ENCODE measurements at regions not wholly inside any gene's neighbourhood (a gene's known extent, or its start where the extent isn't known, plus 50 kb on each side); places are given as distances from the start of the nearest gene placed in this dataset.

DNA sequence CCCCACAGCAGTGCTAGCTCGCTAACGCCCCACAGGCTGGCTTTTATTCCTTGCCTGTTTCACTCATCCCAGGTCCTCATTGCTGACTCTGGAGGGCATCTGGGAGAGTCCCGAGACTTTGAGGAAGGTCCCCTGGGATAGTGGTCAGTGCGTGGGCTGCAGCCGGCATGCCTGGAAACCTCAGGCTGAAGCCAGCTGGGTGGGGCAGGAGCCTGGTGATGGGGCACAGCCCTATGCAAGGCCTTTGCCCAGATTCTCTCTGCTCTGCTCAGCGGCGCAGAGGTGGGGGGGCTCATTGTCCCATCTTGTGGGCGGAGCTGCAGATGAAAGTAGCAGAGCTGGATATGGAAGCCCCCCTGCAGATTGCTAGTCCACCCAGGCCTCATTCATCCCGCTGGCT, 55.7 kb upstream of the SMAD6 start:
- no peaks in the 10 kb centered on the region for H3K4me1 Mint-ChIP-seq
- H3K27ac Mint-ChIP-seq = no peak overlapping the region
- no peaks in the 10 kb centered on the region for H3K9me3 Mint-ChIP-seq
- no peak for ATAC-seq (replicated peaks)
- H3K4me3 Mint-ChIP-seq = no peak overlapping the region
- H3K36me3 Mint-ChIP-seq (ENCODE audit: low read depth) = no peaks in the 10 kb centered on the region
- no peaks in the 10 kb centered on the region for H3K27me3 Mint-ChIP-seq

GRCh38 chr15:66646799-66647198, 55.2 kb upstream of the SMAD6 start:
- Mint-ChIP-seq H3K4me1 (no peaks in the 10 kb centered on the region), H3K27ac (no peak overlapping the region), H3K27me3 (no peaks in the 10 kb centered on the region), H3K9me3 (no peaks in the 10 kb centered on the region), H3K36me3 (ENCODE audit: low read depth) (no peaks in the 10 kb centered on the region), H3K4me3 (no peak overlapping the region)
- no peak for ATAC-seq (replicated peaks)

DNA sequence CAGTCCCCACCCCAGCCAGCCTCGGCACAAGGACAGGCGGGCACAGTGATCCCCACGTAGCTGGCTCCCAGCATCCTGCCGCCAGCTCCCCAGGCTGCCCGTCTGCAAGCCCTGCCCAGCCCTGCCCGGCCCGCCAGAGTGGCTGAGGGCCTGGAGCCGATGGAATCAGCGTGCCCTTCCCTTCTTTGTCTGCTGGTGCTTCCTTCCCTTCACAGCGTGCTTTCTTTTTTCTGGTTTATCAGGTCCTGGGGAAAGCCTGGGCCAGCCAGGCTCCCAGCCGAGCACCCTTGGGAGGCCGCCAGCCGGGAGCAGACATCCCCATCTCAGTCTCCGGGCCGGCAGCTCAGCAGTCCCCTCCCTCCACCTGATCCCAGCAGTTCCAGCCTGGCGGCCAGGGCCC, 54.7 kb upstream of the SMAD6 start:
- H3K9me3 Mint-ChIP-seq = no peaks in the 10 kb centered on the region
- H3K36me3 Mint-ChIP-seq (ENCODE audit: low read depth) = no peaks in the 10 kb centered on the region
- H3K27me3 Mint-ChIP-seq = no peaks in the 10 kb centered on the region
- no peak overlapping the region for H3K4me3 Mint-ChIP-seq
- no peak for ATAC-seq (replicated peaks)
- no peaks in the 10 kb centered on the region for H3K4me1 Mint-ChIP-seq
- no peak overlapping the region for H3K27ac Mint-ChIP-seq

DNA sequence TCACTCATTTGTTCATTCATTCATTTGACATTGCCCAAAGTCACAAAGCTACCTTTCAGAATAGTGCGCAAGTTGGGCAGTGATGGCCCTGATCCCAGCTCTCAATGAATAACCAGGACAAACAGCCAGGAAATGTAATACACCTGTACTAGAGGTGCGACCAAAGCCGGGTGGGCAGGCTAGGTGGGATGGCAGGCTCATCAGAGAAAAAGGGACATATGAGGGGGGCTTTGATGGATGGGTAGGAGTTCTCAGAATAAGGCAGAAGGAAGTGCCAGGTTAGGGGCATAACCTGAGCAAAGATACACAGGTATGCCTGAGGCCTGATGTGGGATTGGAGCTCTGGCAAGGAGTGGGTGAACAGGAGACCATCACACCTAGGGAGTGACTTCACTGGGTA, 53.4 kb upstream of the SMAD6 start:
- peaks cover 5% of the 10 kb centered on the region for H3K27me3 Mint-ChIP-seq
- H3K27ac Mint-ChIP-seq = no peak overlapping the region
- H3K36me3 Mint-ChIP-seq (ENCODE audit: low read depth) = no peaks in the 10 kb centered on the region
- H3K4me1 Mint-ChIP-seq = no peaks in the 10 kb centered on the region
- H3K4me3 Mint-ChIP-seq = no peak overlapping the region
- no peak for ATAC-seq (replicated peaks)
- no peaks in the 10 kb centered on the region for H3K9me3 Mint-ChIP-seq

DNA sequence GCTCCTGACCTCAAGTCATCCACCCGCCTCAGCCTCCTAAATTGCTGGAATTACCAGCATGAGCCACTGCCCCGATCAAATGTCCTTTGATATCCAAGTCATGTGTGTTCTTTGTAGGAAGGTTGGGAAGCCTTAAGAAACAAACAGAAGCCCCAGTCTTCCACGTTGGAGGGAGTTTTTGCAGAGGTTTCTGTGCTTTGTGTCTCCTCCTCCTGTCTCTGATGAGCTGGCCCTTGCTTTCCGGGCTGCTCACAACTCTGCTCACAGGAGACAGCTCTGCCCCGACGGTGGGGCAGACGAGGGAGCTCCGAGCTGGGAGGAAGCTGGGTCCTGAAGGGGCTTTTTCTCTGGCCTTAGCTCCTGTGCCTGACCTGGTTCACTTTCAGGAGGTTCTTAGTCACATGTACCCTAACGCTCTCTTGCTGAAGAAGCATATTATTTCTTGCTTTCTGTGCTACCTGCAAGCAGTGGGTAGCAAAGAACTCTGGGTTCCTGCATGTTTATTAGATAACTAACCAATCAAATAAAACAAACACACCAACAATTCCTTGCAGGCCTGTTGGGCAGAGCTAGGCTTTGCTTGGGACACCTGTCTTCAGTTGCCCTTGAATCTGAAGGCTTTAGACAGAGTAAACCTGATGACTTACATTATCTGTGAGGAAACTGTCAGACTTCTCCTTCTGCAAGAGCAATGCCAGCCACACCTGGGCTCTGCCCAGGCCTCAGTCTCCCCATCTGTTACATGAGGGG, 52.6 kb upstream of the SMAD6 start:
- no peak overlapping the region for H3K4me3 Mint-ChIP-seq
- H3K9me3 Mint-ChIP-seq = no peaks in the 10 kb centered on the region
- H3K27me3 Mint-ChIP-seq = peaks cover 10% of the 10 kb centered on the region
- H3K27ac Mint-ChIP-seq = no peak overlapping the region
- no peaks in the 10 kb centered on the region for H3K4me1 Mint-ChIP-seq
- ATAC-seq (replicated peaks) = no peak
- no peaks in the 10 kb centered on the region for H3K36me3 Mint-ChIP-seq (ENCODE audit: low read depth)

DNA sequence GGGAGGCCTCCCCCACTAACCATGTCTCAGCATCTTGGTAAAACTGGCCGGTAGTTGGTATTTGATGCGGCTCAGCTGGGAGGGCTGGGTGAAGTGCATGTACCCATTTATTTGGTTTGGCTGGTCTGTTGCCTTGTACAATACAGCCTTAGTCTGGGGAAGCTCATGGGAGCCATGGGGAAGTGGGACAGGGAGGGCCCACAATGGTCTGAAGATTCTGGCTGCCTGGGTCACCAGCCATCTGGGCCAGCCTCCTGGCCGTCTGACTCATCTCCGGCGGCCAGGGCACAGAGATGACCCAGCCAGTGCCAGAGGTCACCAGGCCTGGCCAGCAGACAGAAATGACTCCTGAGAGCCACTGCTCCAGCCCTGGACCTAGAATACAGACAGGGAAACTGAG, 51.6 kb upstream of the SMAD6 start:
- H3K27me3 Mint-ChIP-seq = peaks cover 10% of the 10 kb centered on the region
- no peaks in the 10 kb centered on the region for H3K36me3 Mint-ChIP-seq (ENCODE audit: low read depth)
- no peaks in the 10 kb centered on the region for H3K9me3 Mint-ChIP-seq
- H3K4me3 Mint-ChIP-seq = no peak overlapping the region
- H3K27ac Mint-ChIP-seq = no peak overlapping the region
- ATAC-seq (replicated peaks) = no peak
- H3K4me1 Mint-ChIP-seq = no peaks in the 10 kb centered on the region

GRCh38 chr15:66651198-66651597, 50.8 kb upstream of the SMAD6 start:
- no peaks in the 10 kb centered on the region for H3K36me3 Mint-ChIP-seq (ENCODE audit: low read depth)
- H3K4me1 Mint-ChIP-seq = no peaks in the 10 kb centered on the region
- no peak for ATAC-seq (replicated peaks)
- H3K27ac Mint-ChIP-seq = no peak overlapping the region
- peaks cover 14% of the 10 kb centered on the region for H3K27me3 Mint-ChIP-seq
- no peak overlapping the region for H3K4me3 Mint-ChIP-seq
- H3K9me3 Mint-ChIP-seq = no peaks in the 10 kb centered on the region

DNA sequence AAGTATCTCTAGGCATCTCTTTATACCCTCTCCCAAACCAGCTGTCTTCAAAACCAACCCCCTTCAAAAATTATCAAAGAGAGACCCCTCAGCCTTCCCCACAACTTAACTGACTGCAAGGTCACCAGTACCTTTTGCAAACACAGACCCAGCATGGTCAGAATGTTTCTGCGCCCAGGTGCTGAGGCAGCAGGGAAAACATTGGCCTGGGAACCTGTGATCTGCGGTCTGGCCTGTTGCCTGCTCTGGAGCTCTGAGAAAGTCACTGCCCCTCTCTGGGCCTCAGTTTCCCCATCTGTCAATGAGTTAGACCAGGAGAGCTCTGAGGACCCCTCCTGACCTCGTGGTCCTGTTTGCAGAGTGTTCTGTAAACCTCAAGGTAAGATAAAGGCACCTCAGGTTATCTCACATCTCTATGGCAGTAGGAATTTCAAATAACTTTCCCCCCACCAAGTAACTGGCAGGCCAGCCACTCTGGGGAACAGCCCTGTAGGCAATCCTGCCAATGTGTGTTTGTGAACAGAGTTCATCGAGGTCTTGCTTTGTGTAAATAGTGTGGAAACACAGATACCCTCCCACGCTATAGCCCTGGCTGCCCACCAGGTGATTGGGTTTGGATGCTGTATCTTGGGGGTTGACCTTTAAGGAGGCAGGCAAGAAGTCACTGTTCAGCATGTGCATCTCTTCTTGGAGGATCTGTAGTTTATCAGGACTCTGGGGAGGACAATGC, 50.0 kb upstream of the SMAD6 start:
- no peaks in the 10 kb centered on the region for H3K9me3 Mint-ChIP-seq
- H3K27me3 Mint-ChIP-seq = peaks cover 15% of the 10 kb centered on the region
- H3K4me1 Mint-ChIP-seq = no peaks in the 10 kb centered on the region
- no peak overlapping the region for H3K27ac Mint-ChIP-seq
- H3K4me3 Mint-ChIP-seq = no peak overlapping the region
- no peak for ATAC-seq (replicated peaks)
- no peaks in the 10 kb centered on the region for H3K36me3 Mint-ChIP-seq (ENCODE audit: low read depth)
